UCSD-AML1 (cell line): ENCODE measurements at regions not wholly inside any gene's neighbourhood (a gene's known extent, or its start where the extent isn't known, plus 50 kb on each side); places are given as distances from the start of the nearest gene placed in this dataset.
"Not testable (repeated sequence)": the region's sequence is repeated elsewhere in the genome, so short reads cannot be mapped to it uniquely, and the experiment has no call there.

Source experiments
- DNase-seq: peaks from one replicate; lab custom pipeline; 2025; ENCODE audit not compliant: unreplicated experiment; lab: John Stamatoyannopoulos, UW

DNA sequence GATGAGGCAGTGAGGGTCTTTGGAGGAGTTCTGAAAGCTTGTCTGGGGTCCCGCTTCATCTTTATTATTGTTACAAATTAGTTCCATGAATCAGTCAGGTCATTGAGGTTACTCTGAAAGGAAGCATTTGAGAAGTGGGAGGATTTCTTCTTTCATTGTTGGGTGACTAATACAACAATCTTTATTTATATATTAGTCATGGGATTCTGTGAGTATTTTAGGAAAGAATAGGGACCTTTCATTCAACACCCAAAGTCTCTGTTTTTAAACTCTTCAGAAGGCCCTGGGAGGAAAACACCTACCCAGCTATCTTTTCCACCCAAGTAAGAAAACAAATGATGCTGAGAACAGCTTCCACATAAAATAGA, 98.3 kb downstream of the SOD2 start:
- no peak for DNase-seq

DNA sequence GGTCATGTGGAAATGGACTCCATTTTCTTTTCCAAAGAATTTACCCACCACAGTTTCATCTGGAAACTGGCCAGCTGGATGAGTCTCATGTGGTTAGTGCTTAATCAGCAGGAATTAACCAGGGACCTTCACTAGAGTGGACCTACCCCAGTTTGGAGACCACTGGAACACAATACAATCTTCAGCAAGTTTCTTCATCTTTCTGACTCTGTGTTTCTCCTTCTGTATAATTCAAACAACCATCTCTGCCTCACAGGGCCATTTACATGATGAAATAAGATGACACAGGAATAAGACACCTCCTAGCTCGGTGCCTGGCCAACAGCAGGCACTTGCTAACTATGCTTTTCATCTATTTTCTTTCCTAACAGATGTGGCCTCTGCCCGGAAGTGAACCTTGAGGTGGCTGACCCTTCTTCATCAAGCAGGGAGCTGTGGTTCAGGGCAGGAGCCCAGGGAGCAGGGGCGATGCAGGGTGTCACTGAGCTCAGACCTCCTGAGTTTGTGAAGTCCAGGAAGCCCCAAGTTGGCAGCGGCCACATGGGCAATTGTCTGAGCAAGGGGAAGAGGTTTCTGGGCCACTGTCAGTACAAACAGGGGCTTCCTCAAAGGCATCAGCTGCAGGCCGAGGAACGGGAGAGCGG, 98.8 kb downstream of the SOD2 start:
- DNase-seq, result no peak

DNA sequence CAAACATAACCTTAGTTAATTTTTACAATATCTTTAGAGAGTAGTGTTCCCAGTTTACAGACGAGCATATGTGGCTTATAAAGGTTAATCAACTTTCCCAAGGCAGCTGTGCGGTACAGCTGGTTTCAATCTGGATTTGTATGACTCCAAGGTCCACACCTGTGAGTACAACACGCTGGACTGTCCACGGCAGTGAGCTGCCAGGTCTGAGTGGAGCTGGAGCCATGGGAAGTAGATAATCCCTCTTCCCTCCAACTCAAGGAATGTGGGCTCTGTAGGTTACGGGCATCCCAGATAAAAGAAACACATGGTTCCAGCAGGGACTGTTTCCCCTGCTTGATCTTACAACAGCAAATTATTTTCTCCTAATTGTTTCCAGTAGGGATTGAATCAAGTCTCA, 102.2 kb downstream of the SOD2 start:
- DNase-seq, result no peak

DNA sequence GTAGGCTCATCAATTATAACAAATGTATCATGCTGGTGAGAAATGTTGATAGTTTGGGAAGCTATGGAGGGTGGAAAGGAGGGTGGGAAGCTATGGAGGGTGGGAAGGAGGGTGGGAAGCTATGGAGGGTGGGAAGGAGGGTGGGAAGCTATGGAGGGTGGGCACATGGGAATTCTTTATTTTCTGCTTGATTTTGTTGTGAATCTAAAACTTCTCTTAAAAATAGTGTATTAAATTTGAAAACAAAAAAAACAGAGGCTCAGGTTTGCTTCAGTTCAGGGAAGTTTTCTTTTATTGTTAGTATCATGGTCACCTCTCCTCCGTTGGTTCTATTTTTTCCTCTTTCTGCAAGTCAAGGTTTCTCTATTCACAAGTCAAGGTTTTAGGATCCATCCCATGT, 106.4 kb downstream of the SOD2 start:
- DNase-seq, result no peak

DNA sequence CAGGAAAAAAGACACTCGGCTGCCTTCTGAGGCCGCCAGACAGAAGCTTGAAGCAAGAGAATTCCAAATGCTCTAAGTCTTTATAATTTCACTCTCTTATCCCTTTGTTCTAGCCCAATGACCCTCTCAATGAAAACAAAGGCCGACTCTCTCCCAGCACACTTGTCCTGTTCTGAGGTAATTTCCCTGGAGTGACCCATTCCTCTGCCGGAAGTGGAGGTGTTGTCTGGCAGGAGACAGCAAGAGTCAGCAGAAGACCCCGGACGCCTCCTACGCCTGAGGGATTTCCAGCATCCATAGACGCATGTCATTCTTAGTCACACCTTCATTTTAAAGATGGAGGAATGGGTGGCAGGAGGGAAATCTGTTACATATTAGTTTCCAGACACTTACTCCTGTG, 110.3 kb downstream of the SOD2 start:
- no peak for DNase-seq

DNA sequence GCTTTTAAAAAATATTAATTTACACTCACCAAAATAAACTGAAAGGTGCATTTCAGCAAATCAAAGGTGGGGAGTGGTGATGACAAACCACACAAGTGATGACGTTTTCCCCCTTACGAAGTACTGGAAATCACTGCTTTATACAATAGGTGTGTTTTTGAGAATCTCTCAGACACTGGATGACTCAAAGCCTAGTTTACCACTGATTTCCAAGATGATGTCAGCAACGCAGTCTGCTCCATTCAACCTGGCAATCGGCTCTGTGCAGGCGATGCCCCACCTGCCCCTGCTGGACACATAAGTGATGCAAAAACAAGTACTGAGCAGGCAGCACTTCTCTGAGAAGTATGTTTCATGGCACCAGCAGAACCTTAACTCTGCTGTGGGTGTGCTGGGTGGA, 114.4 kb downstream of the SOD2 start:
- no peak for DNase-seq

DNA sequence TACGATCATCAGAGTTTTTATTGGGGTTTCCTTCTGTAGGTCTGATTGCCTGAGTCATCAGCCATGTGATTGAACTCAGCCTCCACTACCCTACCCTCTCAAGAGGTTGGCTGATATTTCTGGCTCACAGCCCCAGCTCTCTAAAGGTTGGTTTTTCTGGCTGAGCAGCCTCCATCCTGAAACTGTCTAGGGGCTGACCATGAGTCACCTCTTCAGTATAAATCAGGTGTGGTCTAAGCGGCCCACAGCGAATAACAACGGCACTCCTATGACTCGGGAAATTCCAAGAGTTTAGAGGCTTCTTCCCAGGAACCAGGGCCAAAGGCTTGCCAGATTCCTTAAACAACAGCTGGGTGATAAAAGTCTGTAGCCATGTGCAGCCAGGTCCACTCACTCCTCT, 115.5 kb downstream of the SOD2 start:
- DNase-seq, result no peak

DNA sequence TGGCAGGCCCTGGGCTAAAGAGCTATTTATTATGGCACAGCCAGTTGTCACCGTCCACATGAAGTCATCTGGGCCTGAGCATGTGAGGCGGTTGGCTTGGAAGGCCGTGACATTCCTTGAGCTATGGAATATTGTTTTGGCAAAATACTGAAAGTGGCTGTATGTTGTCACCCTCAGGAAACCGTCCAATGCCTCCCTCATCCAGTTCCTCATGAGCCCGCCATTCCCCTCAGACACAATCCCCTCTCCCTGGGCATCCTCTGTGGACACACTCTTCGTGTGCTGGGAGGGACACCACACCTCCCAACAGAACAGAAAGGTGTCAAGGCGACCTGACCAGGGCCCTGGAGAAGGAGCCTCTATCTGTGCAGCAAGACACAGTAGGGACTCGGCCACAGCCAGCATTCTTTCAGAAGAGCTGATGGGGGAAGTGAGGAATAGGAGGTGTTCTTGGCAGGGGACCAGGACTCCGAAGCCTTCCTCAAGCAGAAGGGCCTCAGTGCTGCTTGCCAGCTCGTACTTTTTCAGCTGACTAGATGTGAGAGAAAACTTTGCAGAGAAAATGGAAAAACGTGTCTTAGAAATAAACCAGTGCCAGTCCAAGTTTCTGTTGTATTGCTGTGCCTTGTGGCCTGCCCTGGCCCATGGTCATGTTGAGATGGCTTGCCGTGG, 120.5 kb downstream of the SOD2 start:
- no peak for DNase-seq

DNA sequence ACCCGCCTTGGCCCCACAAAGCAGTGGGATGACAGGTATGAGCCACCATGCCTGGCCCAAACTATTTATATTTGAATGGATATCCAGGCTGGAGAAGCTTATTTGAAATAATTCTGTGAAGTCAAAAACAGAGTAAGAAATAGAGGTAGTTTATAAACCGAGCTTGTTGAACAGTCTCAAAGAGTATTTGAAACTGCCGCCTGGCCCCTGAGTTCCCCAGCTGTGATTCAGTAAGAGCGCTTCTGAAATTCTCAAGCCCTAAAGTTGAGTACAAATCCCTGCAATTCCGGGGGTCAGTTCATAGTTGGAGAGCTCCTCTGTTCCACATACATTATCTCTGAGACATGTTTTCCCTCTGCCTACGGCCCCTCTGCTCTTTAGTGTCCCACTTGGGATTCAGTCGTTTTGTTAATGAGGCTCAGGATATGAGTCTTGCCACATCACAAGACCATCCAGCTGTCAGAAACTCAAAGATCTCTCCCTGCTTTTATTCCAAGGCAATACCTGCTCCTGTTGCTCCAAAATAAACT, 127.8 kb downstream of the SOD2 start:
- no peak for DNase-seq

DNA sequence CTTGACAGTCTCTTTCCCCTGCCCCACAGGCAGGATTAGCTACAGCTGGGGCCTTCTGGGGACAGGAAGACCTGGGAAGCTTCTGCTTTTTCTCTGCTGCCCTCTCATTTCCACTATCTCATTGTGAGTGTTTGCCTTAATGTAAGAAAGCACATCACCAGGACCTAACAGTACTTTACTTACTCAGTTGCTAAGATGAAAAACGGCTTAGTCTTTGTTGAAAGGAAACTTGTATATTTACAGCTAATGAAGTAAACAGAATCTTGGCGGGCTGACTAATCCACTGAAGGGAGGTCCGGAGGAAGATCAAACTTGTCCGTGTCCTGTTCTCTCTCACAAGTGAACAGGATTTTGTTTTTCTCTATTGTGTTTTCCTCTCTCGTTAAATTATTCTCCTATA, 128.6 kb downstream of the SOD2 start:
- DNase-seq, result no peak

DNA sequence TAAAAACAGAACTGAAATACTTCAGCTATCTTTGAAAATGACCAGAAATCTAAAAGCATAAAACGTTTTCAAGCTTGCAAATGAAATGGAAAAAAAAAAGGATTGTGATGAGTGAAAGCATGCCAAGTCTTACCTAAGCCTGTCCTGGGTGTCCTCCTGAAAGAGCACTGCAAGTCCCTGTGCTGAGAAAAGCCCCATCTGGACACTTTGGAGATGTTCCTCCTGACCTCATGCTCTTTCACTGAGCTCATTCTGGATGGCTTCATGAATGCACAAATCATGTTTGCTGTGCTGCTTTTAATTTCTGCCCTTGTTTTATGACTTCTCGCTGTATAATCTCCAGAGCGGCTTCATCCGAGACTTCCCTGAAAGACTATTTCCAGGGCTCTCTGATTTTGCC, 136.0 kb downstream of the SOD2 start:
- no peak for DNase-seq

DNA sequence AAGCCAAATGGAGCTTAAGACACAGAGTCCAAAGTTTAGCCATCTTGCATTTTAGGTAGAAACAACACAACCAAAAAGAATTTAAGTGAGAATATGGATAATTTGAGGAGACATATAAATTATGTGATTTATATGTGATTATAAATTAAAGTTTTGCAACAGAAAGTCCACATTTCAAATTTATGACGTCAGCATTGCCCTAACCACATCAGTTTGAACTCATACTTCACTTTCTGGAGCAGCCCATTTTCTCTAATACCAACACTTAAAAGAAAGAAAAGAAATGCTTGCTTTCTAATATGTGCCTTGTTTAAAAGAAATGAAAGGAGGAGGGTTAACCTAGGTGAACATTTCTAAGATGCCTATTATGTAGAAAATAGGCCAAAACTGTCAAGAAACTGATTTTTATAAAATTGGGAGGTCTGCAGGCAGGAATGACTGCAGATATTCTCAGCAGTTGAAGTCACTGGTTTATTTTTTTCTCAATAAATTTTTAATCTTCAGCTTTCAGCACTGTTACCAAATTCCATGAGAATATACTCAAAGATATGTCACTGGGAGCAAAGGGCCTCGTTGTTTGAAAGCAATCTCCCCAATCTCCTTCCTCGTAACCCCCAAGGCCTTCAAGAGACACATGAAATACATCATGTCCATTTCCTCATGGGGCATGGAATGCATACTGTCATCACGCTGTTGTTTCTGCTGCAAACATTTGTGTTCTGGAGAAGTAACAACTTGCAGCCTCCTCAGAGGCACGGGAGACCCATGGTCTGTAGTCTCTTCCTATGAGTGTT, 137.8 kb downstream of the SOD2 start:
- no peak for DNase-seq

DNA sequence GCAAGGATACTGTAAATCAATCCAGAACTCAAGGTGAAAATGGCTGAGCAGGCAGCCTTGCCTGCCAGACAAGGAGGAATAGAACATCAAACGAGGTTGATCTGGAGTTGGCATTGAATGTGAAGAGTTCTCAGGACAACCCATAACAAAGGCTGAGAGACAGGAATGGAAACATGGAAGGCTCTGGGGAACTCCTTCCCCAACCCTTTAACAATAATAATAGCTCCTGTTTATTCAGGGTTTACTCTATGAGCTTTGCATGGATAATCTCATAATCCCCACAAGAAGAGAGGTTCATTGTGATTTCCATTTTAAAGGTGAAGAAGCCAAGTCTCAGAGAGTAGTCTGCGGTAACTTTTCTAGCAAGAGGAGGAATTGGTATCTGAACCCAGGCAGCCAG, 151.7 kb downstream of the SOD2 start:
- DNase-seq, result no peak

DNA sequence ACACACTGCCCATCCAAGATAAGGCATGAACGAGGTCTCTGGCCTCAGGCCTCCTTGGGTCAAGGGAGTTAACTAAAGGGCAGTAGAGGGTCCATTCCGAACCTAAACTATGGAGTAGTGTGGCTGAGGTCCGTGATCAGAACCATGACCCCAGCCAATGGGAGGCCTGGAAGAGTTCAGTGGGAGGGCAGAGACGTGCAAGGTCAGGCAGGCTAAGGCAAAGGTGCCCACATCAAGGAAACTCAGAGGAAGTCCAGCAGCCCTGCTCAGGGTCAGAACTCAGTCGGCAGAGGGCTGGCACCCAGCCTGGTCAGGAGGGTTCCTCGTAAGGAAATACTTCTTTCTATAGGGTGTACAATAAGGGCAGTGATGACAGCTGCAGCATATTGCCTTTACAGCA, 152.2 kb downstream of the SOD2 start:
- DNase-seq, result no peak

DNA sequence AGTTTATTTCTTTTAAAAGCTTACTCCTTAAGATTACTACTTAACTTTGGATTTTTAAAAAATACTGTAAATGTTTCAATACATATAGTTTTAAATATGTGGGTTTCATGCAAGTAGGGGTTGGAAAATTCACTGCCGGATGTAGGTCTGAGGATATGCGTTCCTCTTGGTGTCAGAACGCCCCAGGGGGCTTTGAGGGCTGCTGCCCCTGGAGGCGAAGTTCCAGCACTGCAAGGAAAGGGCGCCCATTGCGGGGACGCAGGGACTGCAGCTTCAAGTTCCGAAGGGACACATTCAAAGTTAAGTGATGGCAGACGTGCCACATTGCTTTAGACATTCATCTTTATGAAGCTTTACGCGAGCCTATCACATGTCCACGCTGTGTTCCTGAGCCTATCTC, 152.9 kb downstream of the SOD2 start:
- DNase-seq, result no peak

DNA sequence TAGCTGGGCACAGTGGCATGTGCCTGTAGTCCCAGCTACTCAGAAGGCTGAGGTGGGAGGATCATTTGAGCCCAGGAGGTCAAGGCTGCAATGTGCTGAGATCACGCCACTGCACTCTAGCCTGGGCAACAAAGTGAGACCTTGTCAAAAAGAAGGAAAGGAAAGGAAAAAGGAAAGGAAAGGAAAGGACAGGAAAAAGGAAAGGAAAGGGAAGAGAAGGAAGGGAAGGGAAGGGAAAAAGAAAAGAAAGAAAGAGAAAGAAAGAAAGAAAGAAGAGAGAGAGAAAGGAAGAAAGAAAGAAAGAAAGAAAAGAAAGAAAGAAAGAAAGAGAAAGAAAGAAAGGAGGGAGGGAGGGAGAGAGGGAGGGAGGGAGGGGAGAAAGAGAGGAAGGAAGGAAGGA, 155.0 kb downstream of the SOD2 start:
- DNase-seq, result not testable (repeated sequence)

DNA sequence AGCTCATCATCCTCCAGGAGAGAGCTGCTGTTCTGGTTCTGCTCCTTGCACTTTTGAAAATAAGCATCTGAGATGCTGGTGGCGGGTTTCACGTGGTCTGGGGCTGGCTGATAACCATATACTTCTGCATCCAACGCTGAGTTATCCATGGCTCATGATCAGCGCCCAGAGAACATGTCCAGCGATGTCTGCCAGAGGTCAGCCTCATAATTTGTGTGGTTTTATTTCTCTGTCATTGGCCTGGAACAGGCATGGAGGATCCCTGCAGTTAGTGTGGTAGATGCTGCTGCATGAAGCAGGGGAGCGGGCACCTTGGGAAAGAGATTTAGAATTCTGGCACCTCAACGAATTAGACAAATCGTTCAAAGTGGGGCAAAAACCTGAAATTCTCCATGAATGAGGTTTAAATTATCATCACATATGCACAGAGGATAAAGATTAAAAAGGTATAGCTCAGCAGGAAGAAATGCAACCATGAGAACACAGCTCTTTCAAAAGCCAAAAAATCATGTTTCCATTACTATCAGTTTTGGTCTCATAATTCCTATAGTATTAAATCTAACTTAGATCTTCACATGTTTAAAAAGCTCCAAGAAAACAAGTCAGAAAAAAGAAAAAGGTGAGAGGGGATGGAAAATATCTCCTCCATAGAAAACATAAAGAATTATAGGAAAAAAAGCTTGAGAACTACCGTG, 157.2 kb downstream of the SOD2 start:
- no peak for DNase-seq

DNA sequence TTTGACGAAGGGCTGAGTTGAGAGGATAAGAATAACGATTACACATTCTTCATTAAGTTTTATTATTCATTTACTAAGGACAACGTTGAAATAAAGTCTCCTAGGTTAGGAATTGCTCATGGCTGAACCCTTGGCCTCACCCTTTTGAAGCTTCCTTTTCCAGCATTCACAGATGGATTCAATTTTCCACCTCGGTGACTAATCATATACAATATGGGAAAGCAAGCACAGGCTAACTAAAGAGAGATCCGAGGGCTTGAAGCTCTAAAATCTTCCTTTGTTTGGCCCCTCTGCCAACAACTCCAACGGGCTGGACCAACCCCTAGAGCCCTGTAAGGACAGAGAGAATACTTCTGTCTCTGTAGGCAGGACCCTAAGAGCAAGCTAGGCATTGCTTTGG, 159.5 kb downstream of the SOD2 start:
- no peak for DNase-seq

DNA sequence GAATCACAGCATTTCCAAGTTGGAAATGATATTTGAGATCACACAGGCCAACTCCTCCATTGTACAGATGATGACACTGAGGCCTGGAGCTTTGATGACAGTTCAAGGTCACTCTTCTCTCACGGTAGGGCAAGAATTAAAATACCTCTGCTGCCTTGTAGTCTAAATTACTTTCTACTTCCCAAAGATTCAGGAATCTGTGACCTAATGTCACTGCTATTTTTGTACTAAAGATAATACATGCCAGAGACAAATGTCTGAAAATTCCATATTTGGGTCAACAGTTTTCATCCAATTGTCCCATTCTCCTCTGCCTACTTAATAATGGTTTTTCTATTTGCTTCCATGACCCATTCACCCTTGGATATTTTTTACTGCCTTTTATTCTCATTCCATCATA, 160.0 kb downstream of the SOD2 start:
- no peak for DNase-seq

DNA sequence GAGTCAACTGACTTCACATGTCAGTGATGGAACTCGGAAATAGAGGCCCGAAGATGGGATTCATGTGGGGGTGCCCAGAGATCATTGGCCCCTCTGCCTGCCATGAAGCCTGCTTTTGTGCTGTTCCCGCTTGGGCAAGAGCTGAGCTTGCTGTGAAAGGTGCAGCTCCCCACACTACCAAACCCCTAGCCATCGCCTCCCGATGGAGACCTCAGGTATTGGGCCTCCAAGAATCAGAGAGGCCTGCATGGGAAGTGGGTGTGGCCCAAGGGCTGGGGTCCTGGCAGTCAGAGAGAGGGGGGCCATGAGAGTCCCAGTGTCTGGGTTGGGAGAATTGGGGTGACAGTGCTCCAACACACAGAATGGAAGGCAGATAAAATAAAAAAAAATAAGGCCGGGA, 160.9 kb downstream of the SOD2 start:
- DNase-seq, result no peak

DNA sequence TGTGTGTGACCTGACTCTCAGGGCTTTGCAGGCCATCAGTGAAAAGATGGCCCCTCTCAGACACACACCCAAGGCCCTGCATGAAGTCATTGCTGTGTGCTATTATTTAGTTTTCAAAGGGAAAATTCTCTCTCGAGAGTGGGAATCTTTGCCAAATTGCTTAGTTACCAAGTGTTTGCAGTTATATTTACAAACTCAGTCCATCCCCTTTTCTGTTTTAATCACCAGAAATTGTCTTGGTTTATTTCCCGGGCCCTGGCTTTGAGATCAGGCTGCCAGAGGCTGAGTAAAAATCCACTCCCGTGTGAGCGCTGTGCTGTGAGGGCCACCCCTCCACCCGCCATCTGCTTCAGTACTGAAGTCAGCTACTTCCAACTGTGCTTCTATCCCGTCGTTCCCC, 163.1 kb downstream of the SOD2 start:
- DNase-seq, result no peak

DNA sequence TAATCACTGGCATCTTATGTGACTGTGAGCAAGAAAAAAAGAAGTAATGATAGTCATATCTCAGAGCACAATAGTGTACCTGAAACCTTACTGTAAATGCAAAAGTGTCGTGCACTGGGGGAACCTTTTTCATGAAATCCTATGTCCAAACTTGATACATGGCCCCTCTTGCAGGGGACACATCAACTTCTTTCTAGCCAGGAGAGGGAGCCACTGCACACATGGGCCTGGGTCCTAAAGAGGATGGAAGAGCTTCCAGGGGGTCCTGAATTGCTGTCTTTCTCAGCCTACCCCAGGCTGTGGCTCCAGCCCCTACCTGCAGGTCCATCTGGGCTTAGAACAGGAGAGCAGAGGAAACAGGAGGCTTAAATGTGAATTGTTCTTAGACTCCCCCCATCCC, 165.7 kb downstream of the SOD2 start:
- DNase-seq, result no peak
